ENCODE measurements at regions not wholly inside any gene's neighbourhood (a gene's known extent, or its start where the extent isn't known, plus 50 kb on each side); places are given as distances from the start of the nearest gene placed in this dataset.

- H3K9me2 ChIP-seq (replicated peaks; ENCODE audit: insufficient read depth, low read length): no peaks in the 10 kb centered on the region
- no peaks in the 10 kb centered on the region for H3K27me3 ChIP-seq (ENCODE audit: low read length)
- no peaks in the 10 kb centered on the region for H3K36me3 ChIP-seq (ENCODE audit: insufficient read depth, low read length)
- H3K4me2 ChIP-seq (ENCODE audit: low read depth, low read length, poor library complexity, severe bottlenecking): no peak overlapping the region
- H3K79me2 ChIP-seq (ENCODE audit: low read length): no peaks in the 10 kb centered on the region
- no peaks in the 10 kb centered on the region for H3K9me3 ChIP-seq (ENCODE audit: low read length)
- peaks cover 5% of the 10 kb centered on the region; the same call in 1 of the 2 replicates for H3K4me1 ChIP-seq (ENCODE audit: low read length)
- no peaks in the 10 kb centered on the region for H4K20me1 ChIP-seq (ENCODE audit: insufficient read depth, low read depth, low read length)
- no peak overlapping the region for H2AFZ ChIP-seq (ENCODE audit: low read length)
- H3K9ac ChIP-seq (ENCODE audit: low read length): no peak overlapping the region
- no peak overlapping the region for H3K27ac ChIP-seq (ENCODE audit: low read length)
- H3K4me3 ChIP-seq (ENCODE audit: low read length): no peak overlapping the region
- no peak for DNase-seq
These were observed 142.1 kb downstream of the FAM124B start for GRCh38 chr2:224259831-224260230.

GRCh38 chr2:224258059-224258458 is 143.8 kb downstream of the FAM124B start:
- Histone ChIP-seq H3K9ac (ENCODE audit: low read length) (no peak overlapping the region), H2AFZ (ENCODE audit: low read length) (no peak overlapping the region), H3K79me2 (ENCODE audit: low read length) (no peaks in the 10 kb centered on the region), H3K27ac (ENCODE audit: low read length) (no peak overlapping the region), H3K4me3 (ENCODE audit: low read length) (no peak overlapping the region), H3K9me3 (ENCODE audit: low read length) (no peaks in the 10 kb centered on the region), H3K36me3 (ENCODE audit: insufficient read depth, low read length) (no peaks in the 10 kb centered on the region), H3K4me2 (ENCODE audit: low read depth, low read length, poor library complexity, severe bottlenecking) (no peak overlapping the region), H3K4me1 (ENCODE audit: low read length) (no peaks in the 10 kb centered on the region), H3K9me2 (replicated peaks; ENCODE audit: insufficient read depth, low read length) (no peaks in the 10 kb centered on the region), H4K20me1 (ENCODE audit: insufficient read depth, low read depth, low read length) (no peaks in the 10 kb centered on the region), H3K27me3 (ENCODE audit: low read length) (no peaks in the 10 kb centered on the region)
- DNase-seq: no peak

GRCh38 chr2:224257156-224257555 is 144.8 kb downstream of the FAM124B start:
- Histone ChIP-seq H3K79me2 (ENCODE audit: low read length) (no peaks in the 10 kb centered on the region), H3K36me3 (ENCODE audit: insufficient read depth, low read length) (no peaks in the 10 kb centered on the region), H3K9ac (ENCODE audit: low read length) (no peak overlapping the region), H4K20me1 (ENCODE audit: insufficient read depth, low read depth, low read length) (no peaks in the 10 kb centered on the region), H3K27ac (ENCODE audit: low read length) (no peak overlapping the region), H3K27me3 (ENCODE audit: low read length) (no peaks in the 10 kb centered on the region), H3K4me2 (ENCODE audit: low read depth, low read length, poor library complexity, severe bottlenecking) (no peak overlapping the region), H3K9me2 (replicated peaks; ENCODE audit: insufficient read depth, low read length) (no peaks in the 10 kb centered on the region), H2AFZ (ENCODE audit: low read length) (no peak overlapping the region), H3K4me3 (ENCODE audit: low read length) (no peak overlapping the region), H3K9me3 (ENCODE audit: low read length) (no peaks in the 10 kb centered on the region), H3K4me1 (ENCODE audit: low read length) (no peaks in the 10 kb centered on the region)
- DNase-seq: no peak

GRCh38 chr2:224253464-224253863 is 148.4 kb downstream of the FAM124B start:
- Histone ChIP-seq H3K9ac (ENCODE audit: low read length) (no peak overlapping the region), H3K9me2 (replicated peaks; ENCODE audit: insufficient read depth, low read length) (no peaks in the 10 kb centered on the region), H3K79me2 (ENCODE audit: low read length) (no peaks in the 10 kb centered on the region), H3K27me3 (ENCODE audit: low read length) (no peaks in the 10 kb centered on the region), H3K36me3 (ENCODE audit: insufficient read depth, low read length) (no peaks in the 10 kb centered on the region), H3K4me3 (ENCODE audit: low read length) (no peak overlapping the region), H4K20me1 (ENCODE audit: insufficient read depth, low read depth, low read length) (no peaks in the 10 kb centered on the region), H2AFZ (ENCODE audit: low read length) (no peak overlapping the region), H3K4me2 (ENCODE audit: low read depth, low read length, poor library complexity, severe bottlenecking) (no peak overlapping the region), H3K9me3 (ENCODE audit: low read length) (no peaks in the 10 kb centered on the region), H3K27ac (ENCODE audit: low read length) (no peak overlapping the region), H3K4me1 (ENCODE audit: low read length) (no peaks in the 10 kb centered on the region)
- no peak for DNase-seq

GRCh38 chr2:224252631-224253030 is 149.3 kb downstream of the FAM124B start:
- no peaks in the 10 kb centered on the region for H3K4me1 ChIP-seq (ENCODE audit: low read length)
- no peak overlapping the region for H3K4me2 ChIP-seq (ENCODE audit: low read depth, low read length, poor library complexity, severe bottlenecking)
- no peaks in the 10 kb centered on the region for H3K9me3 ChIP-seq (ENCODE audit: low read length)
- H2AFZ ChIP-seq (ENCODE audit: low read length): no peak overlapping the region
- H3K27me3 ChIP-seq (ENCODE audit: low read length): no peaks in the 10 kb centered on the region
- no peak overlapping the region for H3K27ac ChIP-seq (ENCODE audit: low read length)
- no peaks in the 10 kb centered on the region for H3K9me2 ChIP-seq (replicated peaks; ENCODE audit: insufficient read depth, low read length)
- H3K79me2 ChIP-seq (ENCODE audit: low read length): no peaks in the 10 kb centered on the region
- no peaks in the 10 kb centered on the region for H4K20me1 ChIP-seq (ENCODE audit: insufficient read depth, low read depth, low read length)
- no peaks in the 10 kb centered on the region for H3K36me3 ChIP-seq (ENCODE audit: insufficient read depth, low read length)
- no peak overlapping the region for H3K9ac ChIP-seq (ENCODE audit: low read length)
- no peak overlapping the region for H3K4me3 ChIP-seq (ENCODE audit: low read length)
- DNase-seq: no peak

GRCh38 chr2:224248944-224249371 is 152.9 kb downstream of the FAM124B start:
- H3K9me2 ChIP-seq (replicated peaks; ENCODE audit: insufficient read depth, low read length): no peaks in the 10 kb centered on the region
- no peak for DNase-seq
- H3K27ac ChIP-seq (ENCODE audit: low read length): no peak overlapping the region
- no peaks in the 10 kb centered on the region for H3K79me2 ChIP-seq (ENCODE audit: low read length)
- no peak overlapping the region for H3K9ac ChIP-seq (ENCODE audit: low read length)
- no peak overlapping the region for H3K4me2 ChIP-seq (ENCODE audit: low read depth, low read length, poor library complexity, severe bottlenecking)
- H2AFZ ChIP-seq (ENCODE audit: low read length): no peak overlapping the region
- no peaks in the 10 kb centered on the region for H3K36me3 ChIP-seq (ENCODE audit: insufficient read depth, low read length)
- no peaks in the 10 kb centered on the region for H3K4me1 ChIP-seq (ENCODE audit: low read length)
- H3K4me3 ChIP-seq (ENCODE audit: low read length): no peak overlapping the region
- H4K20me1 ChIP-seq (ENCODE audit: insufficient read depth, low read depth, low read length): no peaks in the 10 kb centered on the region
- no peaks in the 10 kb centered on the region for H3K9me3 ChIP-seq (ENCODE audit: low read length)
- H3K27me3 ChIP-seq (ENCODE audit: low read length): no peaks in the 10 kb centered on the region

- H3K79me2 ChIP-seq (ENCODE audit: low read length): no peaks in the 10 kb centered on the region
- no peaks in the 10 kb centered on the region for H3K9me3 ChIP-seq (ENCODE audit: low read length)
- no peak overlapping the region for H3K4me3 ChIP-seq (ENCODE audit: low read length)
- no peaks in the 10 kb centered on the region for H3K4me1 ChIP-seq (ENCODE audit: low read length)
- H3K36me3 ChIP-seq (ENCODE audit: insufficient read depth, low read length): no peaks in the 10 kb centered on the region
- H2AFZ ChIP-seq (ENCODE audit: low read length): no peak overlapping the region
- no peak overlapping the region for H3K9ac ChIP-seq (ENCODE audit: low read length)
- no peaks in the 10 kb centered on the region; the same call in 1 of the 2 replicates for H3K27me3 ChIP-seq (ENCODE audit: low read length)
- no peaks in the 10 kb centered on the region for H3K9me2 ChIP-seq (replicated peaks; ENCODE audit: insufficient read depth, low read length)
- H3K4me2 ChIP-seq (ENCODE audit: low read depth, low read length, poor library complexity, severe bottlenecking): no peak overlapping the region
- H4K20me1 ChIP-seq (ENCODE audit: insufficient read depth, low read depth, low read length): no peaks in the 10 kb centered on the region
- DNase-seq: no peak
- no peak overlapping the region for H3K27ac ChIP-seq (ENCODE audit: low read length)
These were observed 159.3 kb downstream of the FAM124B start for GRCh38 chr2:224242561-224242960.

GRCh38 chr2:224241812-224242211 is 160.1 kb downstream of the FAM124B start:
- H3K79me2 ChIP-seq (ENCODE audit: low read length): no peaks in the 10 kb centered on the region
- no peak for DNase-seq
- no peaks in the 10 kb centered on the region for H3K9me3 ChIP-seq (ENCODE audit: low read length)
- H3K27me3 ChIP-seq (ENCODE audit: low read length): no peaks in the 10 kb centered on the region; the same call in 1 of the 2 replicates
- H3K4me2 ChIP-seq (ENCODE audit: low read depth, low read length, poor library complexity, severe bottlenecking): no peak overlapping the region
- no peak overlapping the region for H3K4me3 ChIP-seq (ENCODE audit: low read length)
- H3K9ac ChIP-seq (ENCODE audit: low read length): no peak overlapping the region
- no peaks in the 10 kb centered on the region for H3K36me3 ChIP-seq (ENCODE audit: insufficient read depth, low read length)
- no peak overlapping the region for H3K27ac ChIP-seq (ENCODE audit: low read length)
- H4K20me1 ChIP-seq (ENCODE audit: insufficient read depth, low read depth, low read length): no peaks in the 10 kb centered on the region
- H3K9me2 ChIP-seq (replicated peaks; ENCODE audit: insufficient read depth, low read length): no peaks in the 10 kb centered on the region
- no peak overlapping the region for H2AFZ ChIP-seq (ENCODE audit: low read length)
- no peaks in the 10 kb centered on the region for H3K4me1 ChIP-seq (ENCODE audit: low read length)

- Histone ChIP-seq H3K79me2 (ENCODE audit: low read length) (no peaks in the 10 kb centered on the region), H3K9me2 (replicated peaks; ENCODE audit: insufficient read depth, low read length) (no peaks in the 10 kb centered on the region), H3K4me3 (ENCODE audit: low read length) (no peak overlapping the region), H4K20me1 (ENCODE audit: insufficient read depth, low read depth, low read length) (no peaks in the 10 kb centered on the region), H3K4me1 (ENCODE audit: low read length) (no peaks in the 10 kb centered on the region), H3K27ac (ENCODE audit: low read length) (no peak overlapping the region), H3K9me3 (ENCODE audit: low read length) (0 out of 2 replicates have a peak, but pooled peaks cover 3% of the 10 kb centered on the region), H2AFZ (ENCODE audit: low read length) (no peak overlapping the region), H3K4me2 (ENCODE audit: low read depth, low read length, poor library complexity, severe bottlenecking) (no peak overlapping the region), H3K36me3 (ENCODE audit: insufficient read depth, low read length) (no peaks in the 10 kb centered on the region), H3K27me3 (ENCODE audit: low read length) (no peaks in the 10 kb centered on the region; the same call in 1 of the 2 replicates), H3K9ac (ENCODE audit: low read length) (no peak overlapping the region)
- no peak for DNase-seq
These were observed 160.9 kb downstream of the FAM124B start for GRCh38 chr2:224241001-224241400.
